Inferior parietal cortex (tissue), 1 donor: ENCODE measurements at regions not wholly inside any gene's neighbourhood (a gene's known extent, or its start where the extent isn't known, plus 50 kb on each side); places are given as distances from the start of the nearest gene placed in this dataset.
"Not testable (repeated sequence)": the region's sequence is repeated elsewhere in the genome, so short reads cannot be mapped to it uniquely, and the experiment has no call there.

Experiments used
- DNase-seq: peaks from one replicate; pipeline ENCODE4 v3.0.0-alpha.2; 2016; ENCODE audit errors: extremely low spot score

GRCh38 chr11:23143022-23143421, 282.7 kb upstream of the CCDC179 start:
- DNase-seq = no peak

GRCh38 chr11:23151819-23152218, 291.5 kb upstream of the CCDC179 start:
- no peak for DNase-seq

GRCh38 chr11:23155503-23155902, 295.2 kb upstream of the CCDC179 start:
- no peak for DNase-seq

- no peak for DNase-seq
These were observed 303.7 kb upstream of the CCDC179 start for GRCh38 chr11:23164022-23164421.

GRCh38 chr11:23166376-23166775, 306.1 kb upstream of the CCDC179 start:
- DNase-seq = no peak

- DNase-seq = no peak
These were observed 319.3 kb upstream of the CCDC179 start for GRCh38 chr11:23179609-23180008.

GRCh38 chr11:23181022-23181807, 320.9 kb upstream of the CCDC179 start:
- DNase-seq = no peak

- no peak for DNase-seq
These were observed 332.0 kb upstream of the CCDC179 start for GRCh38 chr11:23192256-23192655.

GRCh38 chr11:23201936-23202522, 341.8 kb upstream of the CCDC179 start:
- no peak for DNase-seq

GRCh38 chr11:23202611-23203010, 342.3 kb upstream of the CCDC179 start:
- DNase-seq = no peak

- DNase-seq = no peak
These were observed 345.0 kb upstream of the CCDC179 start for GRCh38 chr11:23205156-23205871.

GRCh38 chr11:23206741-23207336, 346.6 kb upstream of the CCDC179 start:
- no peak for DNase-seq

- no peak for DNase-seq
These were observed 350.9 kb upstream of the CCDC179 start for GRCh38 chr11:23211221-23211620.

GRCh38 chr11:23212807-23213206, 352.5 kb upstream of the CCDC179 start:
- no peak for DNase-seq

- DNase-seq = no peak
These were observed 356.8 kb upstream of the CCDC179 start for GRCh38 chr11:23217072-23217471.

- DNase-seq = not testable (repeated sequence)
These were observed 359.8 kb upstream of the CCDC179 start for GRCh38 chr11:23220086-23220485.

- DNase-seq = no peak
These were observed 361.1 kb upstream of the CCDC179 start for GRCh38 chr11:23221366-23221765.

GRCh38 chr11:23226331-23227077, 366.2 kb upstream of the CCDC179 start:
- DNase-seq = no peak

- DNase-seq = no peak
These were observed 366.8 kb upstream of the CCDC179 start for GRCh38 chr11:23227078-23227445.

- no peak for DNase-seq
These were observed 372.4 kb upstream of the CCDC179 start for GRCh38 chr11:23232652-23233051.

- DNase-seq = no peak
These were observed 372.8 kb upstream of the CCDC179 start for GRCh38 chr11:23233075-23233474.
